GM10266 (cell line): ENCODE measurements at regions not wholly inside any gene's neighbourhood (a gene's known extent, or its start where the extent isn't known, plus 50 kb on each side); places are given as distances from the start of the nearest gene placed in this dataset.

Source experiments
- DNase-seq: peaks from one replicate; pipeline ENCODE4 v3.0.0; 2012; ENCODE audit errors: extremely low spot score
- TF ChIP-seq, protein P1 (sequence below): IDR thresholded peaks from 2 replicates; pipeline ENCODE4 v1.5.1; 2012; ENCODE audit warnings: mild to moderate bottlenecking, low read depth; ENCODE audit not compliant: control insufficient read depth, insufficient read depth; ENCODE audit errors: missing control alignments

DNA sequence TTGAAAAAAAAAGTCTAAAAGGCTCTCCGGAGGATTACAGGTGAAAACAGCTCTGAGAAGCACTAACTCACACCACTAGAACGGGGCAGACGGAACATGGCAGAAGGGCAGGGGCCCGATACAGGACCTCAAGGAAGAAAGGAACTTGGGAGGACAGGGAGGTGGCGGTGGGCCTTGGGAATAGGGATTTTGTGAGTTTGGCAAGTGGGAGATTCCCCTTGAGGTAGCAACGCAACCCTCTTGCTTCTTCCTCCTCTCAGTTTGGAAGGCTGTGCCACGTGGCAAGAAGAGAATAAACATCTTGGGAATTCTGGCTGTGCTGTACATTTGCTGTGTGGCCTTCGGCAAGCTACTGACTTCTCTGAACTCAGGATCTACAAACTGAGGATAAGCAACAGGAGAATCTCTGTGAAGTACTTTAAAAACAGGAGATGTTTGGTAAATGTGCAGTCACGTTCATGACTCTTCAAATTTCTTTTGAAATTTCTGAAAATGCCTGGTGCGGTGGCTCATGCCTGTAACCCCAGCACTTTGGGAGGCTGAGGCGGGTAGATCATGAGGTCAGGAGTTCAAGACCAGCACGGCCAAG, 220.8 kb downstream of the BCAS1 start:
- TF ChIP-seq, protein P1, sequence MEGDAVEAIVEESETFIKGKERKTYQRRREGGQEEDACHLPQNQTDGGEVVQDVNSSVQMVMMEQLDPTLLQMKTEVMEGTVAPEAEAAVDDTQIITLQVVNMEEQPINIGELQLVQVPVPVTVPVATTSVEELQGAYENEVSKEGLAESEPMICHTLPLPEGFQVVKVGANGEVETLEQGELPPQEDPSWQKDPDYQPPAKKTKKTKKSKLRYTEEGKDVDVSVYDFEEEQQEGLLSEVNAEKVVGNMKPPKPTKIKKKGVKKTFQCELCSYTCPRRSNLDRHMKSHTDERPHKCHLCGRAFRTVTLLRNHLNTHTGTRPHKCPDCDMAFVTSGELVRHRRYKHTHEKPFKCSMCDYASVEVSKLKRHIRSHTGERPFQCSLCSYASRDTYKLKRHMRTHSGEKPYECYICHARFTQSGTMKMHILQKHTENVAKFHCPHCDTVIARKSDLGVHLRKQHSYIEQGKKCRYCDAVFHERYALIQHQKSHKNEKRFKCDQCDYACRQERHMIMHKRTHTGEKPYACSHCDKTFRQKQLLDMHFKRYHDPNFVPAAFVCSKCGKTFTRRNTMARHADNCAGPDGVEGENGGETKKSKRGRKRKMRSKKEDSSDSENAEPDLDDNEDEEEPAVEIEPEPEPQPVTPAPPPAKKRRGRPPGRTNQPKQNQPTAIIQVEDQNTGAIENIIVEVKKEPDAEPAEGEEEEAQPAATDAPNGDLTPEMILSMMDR, result no peak
- DNase-seq, result no peak

DNA sequence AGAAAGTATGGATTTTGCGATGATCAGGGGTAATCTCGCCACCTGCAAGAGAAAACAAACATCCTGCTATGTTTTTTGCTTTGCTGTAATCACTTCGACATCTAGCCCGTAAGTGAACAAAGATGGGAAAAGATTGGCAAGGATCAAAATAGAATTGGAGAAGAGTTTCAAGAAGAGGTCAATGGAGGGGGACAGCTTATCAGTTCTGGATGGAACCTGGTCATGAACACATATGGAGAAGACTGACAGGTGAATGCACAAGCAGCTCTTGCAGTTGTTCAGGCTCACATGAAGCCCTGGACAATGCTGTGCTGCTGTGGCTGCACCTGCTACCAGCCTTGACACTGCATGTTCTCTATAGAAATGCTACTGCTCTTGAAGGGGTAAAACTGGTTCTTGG, 222.1 kb downstream of the BCAS1 start:
- DNase-seq, result no peak
- TF ChIP-seq, protein P1, result no peak

DNA sequence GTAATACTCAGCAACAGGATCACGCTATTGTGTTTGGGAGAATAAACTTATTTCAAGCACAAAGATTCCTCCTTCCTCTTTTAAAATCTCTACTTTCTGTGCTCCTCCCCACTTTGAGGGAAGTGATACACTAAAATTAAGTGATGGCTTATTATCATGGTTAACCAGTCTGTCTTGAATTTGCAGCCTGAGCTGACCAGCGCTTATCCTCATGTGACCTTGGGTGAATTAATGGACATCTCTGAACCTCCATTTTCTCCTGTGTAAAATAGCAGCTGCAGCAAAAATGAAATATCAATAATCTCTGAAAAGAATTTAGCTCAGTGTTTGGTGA, 222.6 kb downstream of the BCAS1 start:
- DNase-seq, result no peak
- TF ChIP-seq, protein P1, result no peak

DNA sequence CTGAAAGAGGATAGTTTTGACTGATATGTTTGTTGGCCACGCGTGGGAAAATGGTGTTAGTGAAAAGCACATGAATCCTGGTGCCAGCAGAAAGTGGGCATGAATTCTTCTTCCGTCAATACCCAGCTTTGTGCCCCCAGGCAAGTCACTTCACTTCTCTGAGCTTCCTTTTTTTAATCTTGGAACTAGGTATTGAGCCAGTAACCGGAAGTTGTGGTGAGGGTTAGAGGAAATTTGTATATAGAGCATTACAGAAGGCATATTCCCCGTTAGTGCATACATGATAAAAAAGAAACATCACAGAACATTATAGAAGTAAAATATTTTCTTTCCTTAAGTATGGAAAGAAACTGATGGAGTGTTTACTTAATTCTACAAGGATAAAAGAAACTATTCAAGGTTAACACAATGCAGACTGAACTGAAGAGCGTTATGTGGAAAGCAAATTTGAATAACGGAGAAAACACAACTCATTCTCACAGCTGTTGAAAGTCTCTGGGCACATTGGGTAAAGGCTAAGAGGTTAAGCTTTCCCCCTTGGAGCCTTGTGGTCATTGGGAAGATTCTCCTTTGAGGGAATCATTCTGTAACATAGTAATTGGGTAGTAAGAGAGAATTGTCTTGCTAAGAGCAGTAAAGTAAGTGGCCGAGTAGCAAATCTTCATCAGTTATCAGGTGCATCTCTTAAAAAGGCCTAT, 223.1 kb downstream of the BCAS1 start:
- no peak for DNase-seq
- TF ChIP-seq, protein P1, result no peak

DNA sequence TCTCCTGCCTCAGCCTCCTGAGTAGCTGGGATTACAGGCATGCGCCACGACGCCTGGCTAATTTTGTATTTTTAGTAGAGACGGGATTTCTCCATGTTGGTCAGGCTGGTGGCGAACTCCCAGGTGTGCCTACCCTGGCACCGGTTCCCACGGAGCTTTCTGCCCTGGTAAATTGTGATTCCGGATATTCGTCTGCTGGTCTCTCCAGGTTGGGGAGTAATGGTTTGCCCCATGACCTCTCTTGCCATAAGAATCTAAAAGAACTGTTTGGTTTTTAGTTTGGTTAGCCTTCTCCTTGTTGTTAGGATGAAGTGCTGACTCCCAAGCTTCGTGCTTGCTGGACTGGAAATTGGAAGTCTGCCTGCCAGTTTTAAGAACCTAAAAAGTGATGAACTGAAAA, 223.8 kb downstream of the BCAS1 start:
- TF ChIP-seq, protein P1, result no peak
- no peak for DNase-seq

DNA sequence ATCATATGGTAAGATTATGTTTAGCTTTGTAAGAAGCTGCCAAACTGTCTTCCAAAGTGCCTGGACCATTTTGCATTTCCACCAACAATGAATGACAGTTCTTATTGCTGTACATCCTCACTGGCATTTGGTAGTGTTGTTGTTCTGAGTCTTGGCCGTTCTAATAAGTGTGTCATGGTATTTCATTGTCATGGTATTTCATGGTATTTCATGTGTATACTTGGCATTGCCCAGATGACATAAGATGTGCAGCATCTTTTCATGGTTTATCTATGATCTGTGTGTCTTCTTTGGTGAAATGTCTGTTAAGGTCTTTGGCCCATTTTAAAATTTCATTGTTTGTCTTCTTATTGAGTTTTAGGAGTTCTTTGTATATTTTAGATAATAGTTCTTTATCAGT, 224.4 kb downstream of the BCAS1 start:
- DNase-seq, result no peak
- TF ChIP-seq, protein P1, result no peak

DNA sequence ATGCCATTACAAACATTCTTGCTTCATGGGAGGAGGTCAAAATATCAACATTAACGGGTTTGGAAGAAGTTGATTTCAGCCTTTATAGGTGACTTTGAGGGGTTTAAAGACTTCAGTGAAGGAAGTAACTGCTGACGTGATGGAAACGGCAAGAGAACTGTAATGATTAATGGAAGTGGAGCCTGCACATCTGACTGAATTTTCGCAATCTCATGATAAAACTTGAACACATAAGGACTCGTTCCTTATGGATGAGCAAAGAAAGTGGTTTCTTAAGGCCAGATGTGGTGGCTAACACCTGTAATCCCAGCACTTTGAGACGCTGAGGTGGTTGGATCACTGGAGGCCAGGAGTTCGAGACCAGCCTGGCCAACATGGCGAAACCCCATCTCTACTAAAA, 226.1 kb downstream of the BCAS1 start:
- TF ChIP-seq, protein P1, result no peak
- no peak for DNase-seq
